HepG2 (cell line): ENCODE measurements at regions not wholly inside any gene's neighbourhood (a gene's known extent, or its start where the extent isn't known, plus 50 kb on each side); places are given as distances from the start of the nearest gene placed in this dataset.

Experiments used
- ATAC-seq: fragments of 200-7000 bp; cut with Tn5 transposase; 3 replicates; pipeline ENCODE4 v1.9.1; 2020; ENCODE audit warnings: mild to moderate bottlenecking, moderate library complexity
- BruUV-seq: library from RNA; stranded (reverse); fragments of 400-500 nt; replicated peaks from 2 replicates; lab custom pipeline; 2021; lab: Mats Ljungman, UMichigan
- CTCF ChIA-PET: fragments of 300-600 bp; formaldehyde crosslinking; extraction: SDS; loops from one replicate; lab custom pipeline; 2021; ENCODE audit warnings: low total read pairs, inconsistent platforms, low intra/inter-chr PET ratio; lab: Yijun Ruan, JAX
- POLR2A ChIA-PET: fragments of 350-600 bp; sonication (Branson Sonifier 250); formaldehyde crosslinking; loops from one replicate; lab custom pipeline; 2020; ENCODE audit warnings: antibody characterized with exemption, inconsistent platforms; lab: Yijun Ruan, JAX
- DNase-seq: peaks from one replicate; pipeline ENCODE4 v3.0.0-alpha.2; 2015; ENCODE audit warnings: low spot score
- FAIRE-seq: peaks from 3 replicates; lab custom pipeline; 2011; peaks lifted over from hg19 to GRCh38; lab: Jason Lieb, UNC
- H2AFZ ChIP-seq: one replicate; pipeline ENCODE4 v1.6.1; 2011; ENCODE audit warnings: low read length, inconsistent platforms
- H3K27ac ChIP-seq: fragments of 300-600 bp; 3 replicates; pipeline ENCODE4 v1.8.0; 2011; ENCODE audit warnings: mixed run types, mild to moderate bottlenecking, mixed read lengths, low read length, inconsistent platforms; ENCODE audit not compliant: insufficient read depth; ENCODE audit errors: extremely low read length
- H3K27me3 ChIP-seq, 2 experiments: fragments of 200-600 bp in 1 of 2; 2 replicates in 1 of 2; 3 replicates in 1 of 2; pipeline versions ENCODE4 v1.6.0 to v1.8.0; 2011; ENCODE audit warnings: low read length in 2 of 2, mild to moderate bottlenecking in 2 of 2, moderate library complexity in 2 of 2, inconsistent platforms in 1 of 2; ENCODE audit not compliant: insufficient read depth in 2 of 2, control insufficient read depth in 1 of 2
- H3K36me3 ChIP-seq, 2 experiments: fragments of 200-600 bp in 1 of 2; replicated peaks in 1 of 2; 2 replicates in 1 of 2; 3 replicates in 1 of 2; pipeline versions ENCODE4 v1.5.1 to v1.8.0; 2011; ENCODE audit warnings: low read length in 2 of 2, inconsistent platforms in 1 of 2; ENCODE audit not compliant: insufficient read depth in 2 of 2, control insufficient read depth in 1 of 2
- H3K4me1 ChIP-seq: 2 replicates; pipeline ENCODE4 v1.5.1; 2012; ENCODE audit warnings: low read length, inconsistent platforms; ENCODE audit not compliant: insufficient read depth
- H3K4me2 ChIP-seq: 2 replicates; pipeline ENCODE4 v1.6.0; 2011; ENCODE audit warnings: low read depth, low read length, inconsistent platforms
- H3K4me3 ChIP-seq, 3 experiments: fragments of 200-600 bp in 1 of 3; sonication (generic), shearing (Covaris generic) in 1 of 3; replicated peaks in 1 of 3; 2 replicates each; pipeline ENCODE4 v1.5.1; 2011 to 2016; ENCODE audit warnings: low read length in 3 of 3, inconsistent platforms in 2 of 3, low read depth in 2 of 3, mild to moderate bottlenecking in 2 of 3, control low read depth in 1 of 3, mixed read lengths in 1 of 3; ENCODE audit not compliant: insufficient read depth in 1 of 3
- H3K79me2 ChIP-seq: one replicate; pipeline ENCODE4 v1.6.1; 2011; ENCODE audit warnings: low read length, inconsistent platforms; ENCODE audit not compliant: insufficient read depth
- H3K9ac ChIP-seq: 2 replicates; pipeline ENCODE4 v1.6.0; 2011; ENCODE audit warnings: mild to moderate bottlenecking, low read depth, low read length, inconsistent platforms; ENCODE audit not compliant: insufficient read depth
- H3K9me3 ChIP-seq: 2 replicates; pipeline ENCODE4 v1.5.1; 2012; ENCODE audit warnings: mild to moderate bottlenecking, low read length
- H4K20me1 ChIP-seq: 2 replicates; pipeline ENCODE4 v1.6.0; 2011; ENCODE audit warnings: inconsistent platforms, mild to moderate bottlenecking, low read length, moderate library complexity; ENCODE audit not compliant: insufficient read depth
- DPF2 ChIP-seq: sonication (generic); formaldehyde crosslinking; IDR thresholded peaks from 2 replicates; pipeline ENCODE4 v1.4.0; 2020; ENCODE audit warnings: mild to moderate bottlenecking, low read depth, missing genetic modification reagents, borderline replicate concordance
- SMAD9 ChIP-seq: sonication (generic); formaldehyde crosslinking; IDR thresholded peaks from 2 replicates; pipeline ENCODE4 v1.5.1; 2020; ENCODE audit warnings: mild to moderate bottlenecking, missing genetic modification reagents
- ZBTB10 ChIP-seq: sonication (generic); formaldehyde crosslinking; IDR thresholded peaks from 2 replicates; pipeline ENCODE4 v1.4.0; 2020; ENCODE audit warnings: missing genetic modification reagents, borderline replicate concordance
- ZNF142 ChIP-seq: sonication (generic); formaldehyde crosslinking; IDR thresholded peaks from 2 replicates; pipeline ENCODE4 v1.4.0; 2020; ENCODE audit warnings: missing genetic modification reagents
- ZNF687 ChIP-seq: sonication (generic); formaldehyde crosslinking; IDR thresholded peaks from 2 replicates; pipeline ENCODE4 v1.5.1; 2020; ENCODE audit warnings: mild to moderate bottlenecking, missing genetic modification reagents, moderate library complexity
- WGBS: methylation state at CpG from one replicate; pipeline ENCODE4 v1.1.6; 2017; ENCODE audit warnings: low lambda C conversion rate; 5-methylcytosine and 5-hydroxymethylcytosine counted together
- in situ Hi-C: cut with HindIII; loops from 2 replicates; pipeline ENCODE4 v1.10.0; 2017; ENCODE audit warnings: low pct_unique_long_range_greater_than_20kb; ENCODE audit not compliant: extremely low pct_ligation_motif_present
- intact Hi-C: fragments of 100-400 bp; cut with micrococcal nuclease; formaldehyde crosslinking; loops from one replicate; pipeline ENCODE4 v1.10.0; 2022; ENCODE audit not compliant: unreplicated experiment

GRCh38 chr17:5958850-5959249, 111.3 kb upstream of the WSCD1 start:
- H4K20me1 ChIP-seq: no peaks in the 10 kb centered on the region
- H2AFZ ChIP-seq: no peak overlapping the region
- no TSS peak for BruUV-seq
- H3K79me2 ChIP-seq: no peaks in the 10 kb centered on the region
- H3K4me1 ChIP-seq: no peaks in the 10 kb centered on the region
- 51% methylated on average over 2 of the region's 4 CpGs for WGBS
- H3K27ac ChIP-seq: no peak overlapping the region
- no peak for TF ChIP-seq SMAD9
- TF ChIP-seq DPF2: no peak
- TF ChIP-seq ZBTB10: no peak
- no peak for TF ChIP-seq ZNF687 (CRISPR knock-in tag)
- no peak for TF ChIP-seq ZNF142
- TF ChIP-seq, all 625 proteins: peak for 0
- H3K9me3 ChIP-seq: peaks cover 9% of the 10 kb centered on the region; the same call in 1 of the 2 replicates
- DNase-seq (no peak), FAIRE-seq (no peak), ATAC-seq (no peak)
- H3K4me2 ChIP-seq: no peak overlapping the region
- no peak overlapping the region for H3K9ac ChIP-seq
- ChIA-PET CTCF (no interaction called here), POLR2A (no interaction called here)
- in situ Hi-C loops (no loop called here), intact Hi-C loops (no loop called here)
- peaks cover 0 to 4% of the 10 kb centered on the region in 2 experiments; a peak in 1 of 5 replicates for H3K27me3 ChIP-seq
- no peak overlapping the region for H3K4me3 ChIP-seq
- H3K36me3 ChIP-seq: no peaks in the 10 kb centered on the region
